Activated T-cell treated with anti-CD3 and anti-CD28 coated beads for 48 hours (primary cell): ENCODE measurements at regions not wholly inside any gene's neighbourhood (a gene's known extent, or its start where the extent isn't known, plus 50 kb on each side); places are given as distances from the start of the nearest gene placed in this dataset.
"Not testable (repeated sequence)": the region's sequence is repeated elsewhere in the genome, so short reads cannot be mapped to it uniquely, and the experiment has no call there.

Experiments used
- DNase-seq: peaks from one replicate; pipeline ENCODE4 v3.0.0-alpha.2; 2020; ENCODE audit warnings: low read depth

- no peak for DNase-seq
Observed at GRCh38 chr4:58871509-58871908, 1761.3 kb upstream of the IGFBP7 start.

GRCh38 chr4:58849026-58849425 lies 1738.8 kb upstream of the IGFBP7 start:
- DNase-seq: no peak

- no peak for DNase-seq
Observed at GRCh38 chr4:58843455-58843854, 1733.3 kb upstream of the IGFBP7 start.

- DNase-seq: no peak
Observed at GRCh38 chr4:58833126-58833525, 1722.9 kb upstream of the IGFBP7 start.

- no peak for DNase-seq
Observed at GRCh38 chr4:58825278-58825677, 1715.1 kb upstream of the IGFBP7 start.

- not testable (repeated sequence) for DNase-seq
Observed at GRCh38 chr4:58818560-58818959, 1708.4 kb upstream of the IGFBP7 start.

GRCh38 chr4:58809948-58810347 lies 1699.8 kb upstream of the IGFBP7 start:
- DNase-seq: no peak

GRCh38 chr4:58809366-58809765 lies 1699.2 kb upstream of the IGFBP7 start:
- no peak for DNase-seq

GRCh38 chr4:58808817-58809216 lies 1698.6 kb upstream of the IGFBP7 start:
- no peak for DNase-seq

GRCh38 chr4:58807843-58808615 lies 1697.8 kb upstream of the IGFBP7 start:
- no peak for DNase-seq

- no peak for DNase-seq
Observed at GRCh38 chr4:58776627-58777026, 1666.4 kb upstream of the IGFBP7 start.

GRCh38 chr4:58767598-58767997 lies 1657.4 kb upstream of the IGFBP7 start:
- DNase-seq: no peak

- no peak for DNase-seq
Observed at GRCh38 chr4:58766763-58767162, 1656.6 kb upstream of the IGFBP7 start.

- no peak for DNase-seq
Observed at GRCh38 chr4:58761563-58761962, 1651.4 kb upstream of the IGFBP7 start.

- DNase-seq: no peak
Observed at GRCh38 chr4:58760737-58761136, 1650.6 kb upstream of the IGFBP7 start.

- no peak for DNase-seq
Observed at GRCh38 chr4:58760100-58760499, 1649.9 kb upstream of the IGFBP7 start.

- no peak for DNase-seq
Observed at GRCh38 chr4:58749206-58749605, 1639.0 kb upstream of the IGFBP7 start.

- no peak for DNase-seq
Observed at GRCh38 chr4:58740897-58741296, 1630.7 kb upstream of the IGFBP7 start.

- no peak for DNase-seq
Observed at GRCh38 chr4:58739275-58739674, 1629.1 kb upstream of the IGFBP7 start.

- no peak for DNase-seq
Observed at GRCh38 chr4:58738375-58738774, 1628.2 kb upstream of the IGFBP7 start.

- no peak for DNase-seq
Observed at GRCh38 chr4:58734030-58734674, 1624.0 kb upstream of the IGFBP7 start.

GRCh38 chr4:58732973-58733372 lies 1622.8 kb upstream of the IGFBP7 start:
- DNase-seq: no peak

- DNase-seq: no peak
Observed at GRCh38 chr4:58723954-58724353, 1613.8 kb upstream of the IGFBP7 start.

- DNase-seq: no peak
Observed at GRCh38 chr4:58711039-58711438, 1600.9 kb upstream of the IGFBP7 start.
